ENCODE measurements at regions not wholly inside any gene's neighbourhood (a gene's known extent, or its start where the extent isn't known, plus 50 kb on each side); places are given as distances from the start of the nearest gene placed in this dataset.

- TF ChIP-seq YY1 (IDR thresholded peaks at IDR 0.05; ENCODE audit: insufficient read depth, insufficient read length) (no peak), SUZ12 (IDR thresholded peaks at IDR 0.05; ENCODE audit: extremely low read depth, insufficient read depth, insufficient read length) (no peak), ZNF274 (IDR thresholded peaks at IDR 0.05; ENCODE audit: low read depth, low read length) (no peak)
Observed at GRCh38 chr14:71498212-71498611, 434.0 kb upstream of the RGS6 start.
